Stimulated activated CD4-positive, alpha-beta T cell treated with anti-CD3 and anti-CD28 coated beads, Interleukin-1b, Interleukin-23, amount 100 ng/mL, for 48 hours (primary cell): ENCODE measurements at regions not wholly inside any gene's neighbourhood (a gene's known extent, or its start where the extent isn't known, plus 50 kb on each side); places are given as distances from the start of the nearest gene placed in this dataset.

ENCODE experiments used
- DNase-seq: peaks from one replicate; pipeline ENCODE4 v3.0.0-alpha.2; 2020

DNA sequence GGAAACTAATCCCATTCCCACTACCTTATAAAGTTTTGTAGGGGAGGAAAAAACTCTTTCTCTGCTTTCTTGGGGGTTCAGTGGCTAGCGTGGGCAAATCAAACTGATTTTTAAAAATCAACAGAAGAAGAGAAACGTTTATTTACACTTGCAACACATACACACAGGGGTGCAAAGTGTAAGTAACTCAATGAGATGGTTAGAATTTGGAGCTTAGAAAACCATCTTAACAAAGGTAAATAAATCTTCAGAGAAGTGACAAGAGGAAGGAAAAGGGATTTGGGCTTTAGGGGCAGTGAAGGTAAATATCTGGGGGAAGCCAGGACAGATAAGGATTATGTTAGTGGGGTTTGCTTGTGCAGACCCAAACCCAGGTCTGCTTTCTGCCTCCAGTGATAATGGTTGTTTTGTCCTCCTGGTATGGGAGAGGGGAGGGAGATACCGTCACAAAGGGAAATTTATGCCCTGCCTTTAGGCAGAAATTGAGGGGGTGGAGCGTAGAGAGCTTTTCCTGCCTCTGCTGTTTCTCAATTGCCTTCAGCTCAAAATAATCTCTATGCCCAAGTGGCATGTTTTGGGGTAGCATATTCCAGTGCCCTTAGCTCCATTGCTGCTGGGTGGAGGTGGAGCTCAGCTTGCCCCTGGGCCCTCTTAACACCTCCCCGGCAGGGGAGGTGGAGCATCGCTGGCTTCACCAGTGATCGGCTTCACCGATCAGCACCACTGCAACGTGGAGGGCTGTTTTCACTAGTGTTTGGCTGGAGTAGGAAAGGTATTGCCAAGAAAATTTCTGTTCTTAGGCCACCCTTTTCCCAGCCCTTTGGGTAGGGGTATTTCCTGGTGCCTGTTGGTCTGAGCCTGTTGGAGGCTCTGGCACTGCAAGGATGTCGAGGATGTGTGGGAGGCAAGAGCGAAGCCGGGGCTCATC lies 92.2 kb downstream of the TEX51 start:
- DNase-seq: no peak

DNA sequence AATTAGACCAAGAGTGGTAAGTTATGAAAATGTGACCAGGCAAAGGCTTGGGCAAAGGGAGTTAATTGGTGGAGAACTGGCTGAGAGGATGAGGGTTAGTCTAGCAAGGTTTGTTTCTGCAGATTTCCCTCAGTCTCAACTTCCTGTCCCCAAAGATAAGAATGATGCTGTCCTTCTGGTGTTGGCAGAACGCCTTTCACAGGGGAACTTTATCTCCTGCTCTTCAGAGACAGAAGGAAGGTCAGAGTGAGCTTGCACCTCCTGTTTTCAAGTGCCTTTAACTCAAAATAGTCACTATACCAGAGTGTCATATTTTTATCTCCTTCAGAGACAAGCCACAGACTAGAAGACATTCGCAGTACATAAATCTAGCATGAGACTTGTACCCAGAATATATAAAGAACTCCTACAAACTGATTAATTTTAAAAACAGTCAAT lies 95.7 kb downstream of the TEX51 start:
- no peak for DNase-seq

DNA sequence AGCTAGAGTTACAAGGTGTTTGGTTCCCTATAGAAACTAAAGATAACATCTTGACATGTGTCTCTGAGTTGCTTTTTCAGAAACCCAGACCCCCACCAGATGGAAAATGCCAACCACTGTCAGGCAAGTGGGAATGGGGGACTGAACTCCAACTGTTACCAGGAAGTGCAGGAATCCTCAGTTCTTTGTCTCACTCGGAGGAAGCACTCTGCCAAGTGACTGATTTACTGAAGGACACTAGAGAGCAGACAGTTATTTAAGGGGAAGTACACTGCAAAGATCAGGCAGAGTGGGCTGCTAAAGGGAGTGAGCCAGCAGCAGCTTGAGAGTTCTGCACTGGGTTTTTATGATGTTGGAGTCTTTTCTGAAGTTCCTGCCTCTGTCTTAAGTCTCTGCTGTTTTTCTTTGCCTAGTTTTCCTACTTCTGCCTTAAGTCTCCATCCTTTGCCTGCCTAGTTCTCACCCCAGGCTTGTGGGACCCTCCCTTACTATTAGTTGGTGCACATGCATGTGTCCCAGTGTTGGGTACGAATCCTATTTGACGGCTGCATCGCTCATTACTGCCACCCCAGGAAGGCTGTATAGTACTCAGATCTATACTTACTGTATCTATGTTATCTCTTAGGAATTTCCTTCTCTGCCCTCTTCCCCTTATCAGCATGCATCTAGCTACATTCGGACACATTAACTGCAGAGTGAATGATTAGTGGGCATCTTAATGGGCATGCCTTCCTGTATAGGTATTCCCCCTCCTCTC lies 97.1 kb downstream of the TEX51 start:
- no peak for DNase-seq

DNA sequence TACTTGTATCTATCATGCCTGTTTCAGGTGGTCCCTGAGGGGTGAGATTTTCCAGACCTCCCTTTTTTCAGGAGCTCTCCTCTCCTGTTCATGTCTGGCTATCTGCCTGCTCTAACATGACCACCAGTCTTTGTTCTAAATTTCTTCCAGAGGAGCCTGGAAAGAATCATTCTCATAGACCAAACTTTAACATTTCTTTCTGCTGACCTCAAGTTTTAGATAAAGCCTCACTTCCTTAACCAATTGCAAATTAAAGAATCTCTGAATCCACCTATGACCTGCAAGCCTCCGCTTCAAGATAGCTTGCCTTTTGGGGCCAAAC lies 97.6 kb downstream of the TEX51 start:
- no peak for DNase-seq
